Stimulated activated naive CD8-positive, alpha-beta T cell treated with anti-CD3 and anti-CD28 coated beads, Interleukin-15, Interleukin-2, amounts not matched to agents 100 U/mL and 50 U/mL, for 24 hours (primary cell): ENCODE measurements at regions not wholly inside any gene's neighbourhood (a gene's known extent, or its start where the extent isn't known, plus 50 kb on each side); places are given as distances from the start of the nearest gene placed in this dataset.

ENCODE experiments used
- ATAC-seq: fragments of 150-1000 bp; cut with Tn5 transposase; one replicate; pipeline ENCODE4 v1.10.0; 2021
- DNase-seq: peaks from one replicate; pipeline ENCODE4 v3.0.0; 2021

DNA sequence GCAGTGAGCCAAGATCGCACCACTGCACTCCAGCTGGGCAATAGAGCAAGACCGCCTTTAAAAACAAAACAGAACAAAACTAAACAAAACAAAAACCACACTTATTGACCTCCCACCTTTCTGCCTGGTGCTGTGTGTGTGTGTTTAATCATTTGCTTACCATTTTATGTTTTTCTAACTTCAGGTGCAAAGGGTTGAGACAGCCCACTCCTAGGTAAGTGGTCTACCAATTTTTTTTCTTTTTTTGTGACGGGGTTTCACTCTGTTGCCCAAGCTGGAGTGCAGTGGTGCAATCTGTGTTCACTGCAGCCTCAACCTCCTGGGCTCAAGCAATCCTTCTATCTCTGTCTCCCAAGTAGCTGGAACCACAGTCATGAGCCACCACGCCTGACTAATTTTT is 65.8 kb downstream of the SALL1 start:
- no peak for ATAC-seq
- DNase-seq: no peak

DNA sequence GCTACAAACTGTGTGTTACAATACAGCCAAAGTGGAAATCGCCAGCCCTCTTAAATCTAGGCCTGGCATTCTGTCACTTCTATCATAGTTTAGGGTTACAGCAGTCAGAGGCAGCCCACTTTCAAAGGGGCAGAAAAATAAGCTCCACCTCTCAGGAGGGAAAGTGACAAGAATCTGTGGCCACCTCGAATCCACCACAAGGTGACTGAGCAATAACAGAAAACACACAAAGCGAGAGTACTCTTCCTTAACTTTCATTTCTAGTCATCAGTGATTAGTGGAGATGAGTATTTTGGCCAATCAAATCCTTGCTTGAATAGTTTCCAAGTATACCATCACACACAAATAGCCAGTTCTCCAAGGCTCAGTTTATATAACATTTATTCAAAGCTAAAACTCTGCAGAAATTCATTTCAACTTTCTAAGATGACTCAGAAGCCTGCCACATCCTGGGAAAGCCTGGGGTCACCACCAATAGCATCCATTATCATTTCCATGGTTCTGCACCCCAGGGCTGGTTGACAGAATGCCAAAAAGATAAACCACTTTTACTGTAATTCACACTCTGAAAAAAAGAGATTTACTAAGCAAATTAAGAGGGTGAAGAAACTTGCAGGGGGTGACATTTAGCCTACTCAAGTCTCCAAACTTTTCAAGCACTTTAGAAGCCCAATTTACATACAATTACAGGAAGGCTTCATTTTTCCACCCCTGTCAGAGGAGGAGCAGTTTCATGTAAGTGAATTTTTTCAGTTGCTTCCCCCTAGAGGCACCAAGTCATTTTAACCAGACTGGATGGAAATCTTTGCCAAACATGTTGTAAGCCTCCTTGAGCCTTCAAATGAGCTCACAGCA is 66.8 kb downstream of the SALL1 start:
- ATAC-seq: no peak

DNA sequence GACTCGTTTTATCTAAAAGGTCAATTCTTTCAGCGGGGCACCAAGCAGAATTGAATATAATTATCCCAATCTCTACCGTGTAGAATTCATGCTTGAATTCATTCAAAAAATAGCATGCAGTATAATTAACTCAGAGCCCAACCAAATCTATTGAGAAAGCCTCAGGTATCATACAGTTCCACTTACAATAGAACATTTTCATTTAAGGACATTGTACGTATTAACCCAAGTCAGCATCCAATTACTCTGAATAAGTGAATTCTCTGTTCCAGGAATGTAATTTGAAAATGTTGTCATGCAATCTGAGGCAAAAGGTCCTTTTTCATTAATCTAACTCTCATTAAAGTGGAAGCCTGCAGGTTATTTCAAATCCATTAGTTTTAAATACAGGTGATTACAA is 78.5 kb downstream of the SALL1 start:
- ATAC-seq (no peak), DNase-seq (no peak)

More for the DNA sequence above, 66.8 kb downstream of the SALL1 start:
- no peak for DNase-seq

DNA sequence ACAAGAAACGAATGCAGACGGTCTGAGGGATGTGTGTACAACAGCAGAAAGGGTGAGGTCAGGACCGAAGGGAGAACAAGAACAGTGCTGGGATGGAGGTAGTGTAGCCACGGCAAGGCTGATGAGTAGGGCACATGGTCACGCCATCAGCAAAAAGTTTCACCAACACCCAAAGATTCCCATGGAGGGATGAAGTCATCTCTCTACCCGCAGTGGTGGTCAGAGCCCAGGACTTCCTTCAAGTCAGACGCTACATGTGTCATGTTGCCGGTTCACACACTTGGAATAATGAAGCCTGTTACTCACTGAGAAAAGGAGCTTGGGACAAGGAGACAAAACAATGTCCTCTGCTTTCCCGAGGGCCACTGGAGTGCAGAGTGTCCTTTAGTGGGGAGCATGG is 79.7 kb downstream of the SALL1 start:
- DNase-seq (no peak), ATAC-seq (no peak)

DNA sequence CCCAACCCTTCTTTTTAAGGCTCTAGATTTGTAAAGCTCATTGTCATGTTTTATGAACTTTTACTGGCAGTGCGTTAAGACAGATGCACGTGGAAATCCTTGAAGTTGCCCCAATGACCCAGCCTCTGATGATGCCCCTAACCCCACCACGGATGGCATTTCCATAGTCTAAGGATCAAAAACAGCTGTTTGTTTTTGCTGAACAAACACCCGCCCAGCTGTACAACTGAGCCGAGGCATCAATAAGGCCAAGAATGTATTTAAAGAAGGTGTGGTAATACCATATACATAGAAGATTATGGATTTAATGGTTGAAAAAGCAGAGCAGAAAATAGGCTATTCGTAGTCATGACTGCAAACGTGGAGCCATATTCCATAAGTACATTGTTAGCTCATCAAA is 83.7 kb downstream of the SALL1 start:
- ATAC-seq (no peak), DNase-seq (no peak)

DNA sequence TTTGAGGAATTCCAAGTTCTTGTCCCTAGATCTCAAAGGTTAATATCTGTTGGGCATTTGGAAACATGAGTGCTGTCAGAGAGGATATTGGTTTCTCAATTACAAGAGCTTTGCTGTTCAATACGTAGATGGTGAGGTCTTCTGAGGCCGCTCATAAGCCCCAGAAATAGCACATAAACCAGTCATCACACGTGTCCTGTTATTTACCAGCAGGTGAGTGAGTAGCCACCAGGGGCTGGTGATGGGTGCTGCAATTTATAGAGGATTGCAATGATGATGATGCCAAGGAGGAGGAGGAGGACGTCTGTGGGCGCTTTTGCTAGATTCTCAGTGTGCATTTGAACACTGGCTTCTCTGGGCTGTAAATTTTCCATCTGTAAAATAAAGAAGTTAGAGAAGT is 89.0 kb downstream of the SALL1 start:
- DNase-seq (no peak), ATAC-seq (no peak)

DNA sequence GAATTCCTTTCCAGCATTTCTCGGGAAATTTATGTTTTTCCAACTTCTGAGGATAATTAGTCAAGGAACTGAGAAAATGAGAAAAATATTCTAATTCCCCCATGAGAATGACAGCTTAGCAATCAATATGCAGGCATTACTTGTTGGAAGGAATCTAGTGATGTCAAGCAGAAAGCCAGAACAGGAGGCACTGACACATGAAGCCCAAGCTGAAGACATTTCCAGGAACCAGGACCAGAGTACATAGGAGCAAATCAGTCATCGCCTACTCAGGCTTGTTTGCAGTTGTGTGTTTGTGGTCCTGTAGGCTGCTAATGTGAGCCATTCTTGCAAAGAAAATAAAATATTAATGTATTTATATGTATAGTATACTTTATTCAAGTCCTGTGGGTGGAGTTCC is 89.7 kb downstream of the SALL1 start:
- ATAC-seq (no peak), DNase-seq (no peak)

DNA sequence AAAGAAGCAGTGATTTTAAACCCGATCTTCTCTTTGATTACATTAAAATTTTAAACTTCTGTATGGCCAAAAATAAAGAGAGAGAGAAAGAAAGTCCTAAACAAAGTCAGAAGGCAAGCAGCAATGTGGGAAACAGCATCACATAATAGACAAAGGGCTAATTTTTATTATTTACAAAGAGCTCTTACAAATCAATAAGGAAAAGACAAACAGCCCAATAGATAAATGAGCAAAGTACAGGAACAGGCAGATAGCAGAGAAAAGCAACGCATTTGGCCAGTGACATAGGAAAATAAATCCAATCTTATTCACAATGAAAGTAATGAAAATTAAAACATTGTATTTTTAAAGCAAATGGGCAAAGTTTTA is 93.1 kb downstream of the SALL1 start:
- ATAC-seq: no peak
- DNase-seq: no peak

DNA sequence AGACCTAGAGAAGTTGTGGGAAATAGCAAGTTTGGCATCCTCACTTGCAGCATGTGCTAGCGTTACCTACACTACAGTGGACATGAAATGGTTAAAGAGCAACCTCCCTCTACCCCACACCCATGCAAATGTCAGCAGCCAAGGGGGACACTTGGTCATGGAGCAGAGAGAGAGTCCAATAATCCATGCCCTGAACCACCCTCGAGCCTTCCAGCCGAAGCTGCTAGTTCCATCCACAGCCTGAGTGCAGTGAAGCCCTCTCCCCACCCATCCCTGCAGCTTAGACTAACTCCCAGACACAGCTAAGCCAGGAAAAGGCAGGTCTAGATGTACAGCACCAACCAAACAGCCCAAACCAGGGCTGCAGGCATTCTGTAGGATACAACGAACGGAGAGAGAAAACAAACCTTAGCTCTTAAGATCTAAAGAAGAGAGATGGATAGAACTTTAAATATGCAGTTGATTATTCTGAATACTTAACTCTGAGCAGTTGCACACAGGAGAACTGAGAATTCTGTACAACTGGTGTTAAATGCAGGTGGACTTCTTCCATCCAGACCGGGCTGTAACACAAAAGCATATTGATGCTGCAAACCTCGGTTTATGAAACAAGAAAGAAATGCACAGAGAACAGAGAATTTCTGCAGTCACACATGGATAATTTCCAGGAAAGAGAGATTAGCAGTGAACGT is 93.8 kb downstream of the SALL1 start:
- DNase-seq (no peak), ATAC-seq (no peak)

DNA sequence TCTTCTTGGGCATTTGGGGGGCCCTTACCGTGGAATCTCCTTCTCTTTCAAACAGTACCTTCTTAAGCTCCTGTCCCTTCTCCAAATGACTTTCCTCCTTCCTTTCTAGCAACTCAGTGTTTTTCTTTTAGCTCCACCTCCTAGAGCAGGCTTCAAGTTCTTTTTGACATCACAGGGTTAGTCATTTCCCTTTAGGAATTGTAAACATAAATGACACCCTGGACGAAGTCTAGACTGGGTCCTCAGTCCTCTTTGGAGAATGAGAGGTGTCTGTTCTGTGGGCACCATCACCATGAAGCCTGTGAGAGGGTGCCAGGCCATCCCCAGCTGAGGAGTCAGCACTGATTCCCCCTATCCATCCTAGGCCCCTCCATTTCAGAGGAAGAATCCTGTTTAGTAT is 94.7 kb downstream of the SALL1 start:
- DNase-seq (no peak), ATAC-seq (no peak)

DNA sequence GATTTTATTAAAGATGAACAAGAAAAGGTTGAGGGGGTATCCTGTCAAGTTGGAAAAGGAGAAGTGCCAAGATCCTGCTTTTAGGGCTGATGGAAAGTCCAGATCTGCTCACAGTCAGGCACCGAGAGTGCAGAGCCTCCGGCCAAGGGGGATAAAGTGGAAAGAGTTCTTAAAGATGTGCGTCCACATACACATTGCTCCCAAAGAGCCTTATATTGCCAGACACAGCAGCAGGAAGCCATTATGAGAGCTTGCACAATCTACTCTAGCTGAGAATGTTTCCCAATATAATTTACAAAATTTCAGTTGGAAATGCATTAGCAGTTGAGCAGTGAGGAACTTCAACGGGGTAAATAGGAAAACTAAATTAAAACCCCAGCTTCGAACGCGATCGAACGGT is 95.6 kb downstream of the SALL1 start:
- no peak for DNase-seq
- no peak for ATAC-seq

DNA sequence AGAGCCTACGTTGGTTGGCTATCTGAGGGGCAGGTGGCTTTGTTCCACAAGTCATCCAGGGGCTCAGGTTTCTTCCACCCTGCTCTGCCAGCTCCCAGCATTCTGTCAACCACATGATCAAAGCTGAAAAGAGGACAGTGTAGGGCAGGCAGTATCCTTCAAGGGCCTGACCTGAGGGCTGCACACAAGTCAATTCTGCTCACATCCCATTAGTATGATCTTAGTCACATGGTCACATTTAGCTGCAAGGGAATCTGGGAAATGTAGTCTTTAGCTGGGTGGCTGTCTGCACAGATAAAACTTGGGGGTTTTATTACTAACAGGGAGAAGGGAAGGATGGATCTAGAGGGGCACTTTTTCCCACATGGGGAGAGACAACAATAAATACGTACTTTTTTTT is 97.3 kb downstream of the SALL1 start:
- DNase-seq (no peak), ATAC-seq (no peak)

DNA sequence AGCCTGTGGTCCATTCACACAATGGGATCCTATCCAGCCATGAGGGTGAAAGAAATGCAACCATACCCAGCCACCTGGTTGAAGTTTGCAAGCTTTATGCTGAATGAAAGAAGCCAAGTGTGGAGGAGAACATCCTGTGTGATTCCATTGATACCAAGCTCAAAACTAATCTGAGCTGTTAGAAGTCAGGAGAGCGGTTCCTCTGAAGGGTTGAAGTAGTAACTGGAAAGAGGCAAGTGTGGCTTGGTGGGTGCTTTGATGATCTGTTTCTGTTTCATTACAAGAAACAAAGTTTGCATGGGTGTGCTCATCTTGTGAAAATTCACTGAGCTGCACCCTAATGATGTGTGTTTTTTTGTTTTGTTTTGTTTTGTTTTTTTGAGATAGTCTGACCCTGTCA is 99.4 kb downstream of the SALL1 start:
- no peak for DNase-seq

DNA sequence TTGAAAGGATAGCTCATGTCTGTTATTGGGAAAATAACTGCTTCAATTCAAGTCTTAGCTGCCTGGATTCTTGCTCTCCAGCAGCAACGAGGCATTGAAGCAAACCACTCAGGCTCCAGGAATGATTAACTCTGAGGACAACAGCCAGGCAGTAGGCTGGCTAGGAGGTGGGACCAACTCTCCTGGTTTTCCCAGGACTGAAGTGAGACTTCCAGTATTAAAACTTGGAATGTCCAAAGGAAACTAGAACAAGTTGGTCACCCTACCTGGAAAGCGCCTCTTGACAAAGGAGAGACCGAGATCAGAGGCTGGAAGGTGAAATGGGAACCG is 100.7 kb downstream of the SALL1 start:
- ATAC-seq: no peak
- no peak for DNase-seq

More for the DNA sequence above, 99.4 kb downstream of the SALL1 start:
- no peak for ATAC-seq

DNA sequence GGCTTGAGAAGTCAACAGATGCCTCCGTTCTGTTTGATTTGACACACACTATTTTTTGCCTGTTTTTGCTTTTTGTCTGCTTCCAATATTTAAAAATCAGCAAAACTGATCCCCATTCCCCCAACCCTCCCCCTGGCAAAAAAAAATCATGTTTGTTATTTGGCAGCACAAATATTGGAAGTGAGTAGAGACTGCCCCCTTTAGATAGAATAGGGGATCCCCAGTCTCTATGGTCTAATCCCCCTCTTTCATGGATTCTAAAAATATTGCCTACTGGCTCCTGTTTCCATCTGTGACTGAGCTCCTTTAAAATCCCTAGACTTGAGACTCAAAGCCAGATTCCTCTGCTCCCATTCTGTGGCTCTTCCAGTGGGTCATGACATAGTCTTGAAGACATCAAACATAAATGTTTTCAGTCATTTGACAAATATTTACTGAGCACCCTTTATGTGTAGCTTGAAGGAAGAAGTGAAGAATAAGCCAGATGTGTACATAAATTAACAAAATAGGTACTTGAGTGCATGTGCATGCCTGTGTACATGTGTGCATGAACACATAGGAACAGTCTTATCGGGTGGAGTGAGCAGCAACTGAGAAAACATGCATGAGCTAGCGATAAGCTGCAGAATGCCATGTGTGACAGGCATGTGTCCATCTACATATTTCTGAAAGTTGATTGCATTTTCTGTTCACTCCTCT is 101.2 kb downstream of the SALL1 start:
- DNase-seq: no peak
- no peak for ATAC-seq

DNA sequence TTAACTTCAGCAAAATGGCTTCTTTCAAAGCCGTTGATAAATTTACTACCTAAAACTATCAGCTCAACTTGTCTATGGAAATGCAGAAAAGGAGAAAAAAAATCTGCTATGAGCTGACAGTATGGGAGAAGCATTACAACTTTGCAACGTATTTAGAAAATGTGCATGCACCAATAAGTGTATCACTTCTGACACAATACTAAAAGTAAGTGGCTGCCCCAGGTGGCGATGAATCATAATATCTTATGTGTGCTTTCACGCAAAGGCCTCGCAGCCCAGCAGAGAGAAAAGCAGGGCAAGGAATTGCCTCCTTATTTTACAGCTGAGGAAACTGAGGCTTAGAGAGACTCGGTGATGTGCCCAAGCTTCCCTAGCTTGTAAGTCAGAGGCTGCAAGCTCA is 101.8 kb downstream of the SALL1 start:
- DNase-seq (no peak), ATAC-seq (no peak)

DNA sequence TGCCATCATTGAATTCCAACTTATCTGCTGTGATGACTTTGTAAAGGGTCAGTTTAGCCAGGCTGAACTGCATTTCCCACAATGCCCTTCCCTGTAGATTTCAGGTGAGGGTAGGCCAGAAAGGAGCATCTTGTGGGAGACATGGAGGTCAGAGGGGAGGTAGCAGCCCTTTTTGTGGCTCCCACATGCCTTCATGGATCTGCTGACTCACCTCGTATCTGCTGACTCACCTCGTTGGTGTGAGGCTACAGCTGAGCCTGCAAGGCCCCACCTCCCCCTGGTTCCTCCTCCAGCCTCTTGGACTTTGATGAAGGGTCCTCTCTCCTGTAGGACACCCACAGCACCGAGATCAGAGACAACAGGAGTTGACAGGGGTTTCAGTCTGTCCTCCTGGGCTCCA is 102.5 kb downstream of the SALL1 start:
- DNase-seq: no peak
- no peak for ATAC-seq

DNA sequence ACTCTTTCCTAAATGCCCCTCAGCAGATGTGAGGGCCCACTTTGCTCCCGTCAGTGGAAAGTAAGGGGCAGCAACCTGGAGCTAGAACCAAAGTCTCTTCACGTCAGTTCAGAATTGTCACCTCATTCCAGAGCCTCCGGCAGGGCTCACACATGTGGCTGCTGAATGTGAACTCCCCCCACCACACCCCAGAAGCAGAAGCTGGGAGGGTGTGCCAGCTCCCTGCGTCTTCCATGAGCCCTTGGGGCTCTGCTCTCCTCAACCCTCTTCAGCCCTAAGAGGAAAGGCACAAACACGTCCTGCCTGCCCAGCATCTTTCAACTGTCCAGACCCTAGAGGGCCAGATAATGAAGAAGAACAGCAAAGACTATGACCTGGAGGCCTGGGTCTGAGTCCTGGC is 105.3 kb downstream of the SALL1 start:
- ATAC-seq: no peak
- no peak for DNase-seq

DNA sequence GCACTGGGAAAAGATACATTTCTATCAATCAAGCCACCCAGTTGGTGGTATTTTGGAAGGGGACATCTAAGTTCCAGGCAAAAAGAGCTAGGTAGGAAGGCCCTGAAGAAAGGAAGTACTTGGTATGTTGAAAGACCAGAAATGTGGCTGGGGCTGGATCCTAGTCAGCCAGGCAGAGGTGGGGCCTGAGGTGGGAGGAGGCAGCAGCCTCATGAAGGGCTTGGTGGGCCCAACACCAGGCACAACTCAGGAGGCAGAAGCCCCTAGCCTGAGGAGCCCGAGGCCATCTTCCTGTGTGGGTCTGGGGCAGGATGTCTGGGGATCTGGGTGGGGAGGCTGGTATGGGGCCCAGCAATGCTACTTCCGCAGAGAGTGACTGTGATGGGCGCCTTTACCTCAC is 105.9 kb downstream of the SALL1 start:
- DNase-seq (no peak), ATAC-seq (peak; percentile 23)

DNA sequence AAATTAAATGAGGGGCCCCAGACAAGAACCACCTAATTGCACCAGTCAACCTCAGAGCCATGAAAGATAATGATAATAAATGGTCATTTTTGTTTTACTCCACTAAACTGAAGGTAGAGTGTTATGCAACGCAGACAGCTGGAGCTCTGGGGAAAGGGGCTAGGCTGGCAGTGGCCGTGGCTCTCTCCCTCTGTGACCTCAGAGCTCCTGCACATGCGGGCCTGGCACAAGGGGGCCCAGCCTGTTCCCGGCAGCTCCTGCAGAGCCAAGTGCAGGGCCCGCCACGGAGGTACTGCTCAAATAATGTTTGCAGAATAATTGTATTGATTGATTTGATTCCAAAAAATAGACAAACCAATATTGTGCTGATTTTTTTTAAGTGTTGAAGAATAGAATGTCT is 109.5 kb downstream of the SALL1 start:
- no peak for DNase-seq
- no peak for ATAC-seq

DNA sequence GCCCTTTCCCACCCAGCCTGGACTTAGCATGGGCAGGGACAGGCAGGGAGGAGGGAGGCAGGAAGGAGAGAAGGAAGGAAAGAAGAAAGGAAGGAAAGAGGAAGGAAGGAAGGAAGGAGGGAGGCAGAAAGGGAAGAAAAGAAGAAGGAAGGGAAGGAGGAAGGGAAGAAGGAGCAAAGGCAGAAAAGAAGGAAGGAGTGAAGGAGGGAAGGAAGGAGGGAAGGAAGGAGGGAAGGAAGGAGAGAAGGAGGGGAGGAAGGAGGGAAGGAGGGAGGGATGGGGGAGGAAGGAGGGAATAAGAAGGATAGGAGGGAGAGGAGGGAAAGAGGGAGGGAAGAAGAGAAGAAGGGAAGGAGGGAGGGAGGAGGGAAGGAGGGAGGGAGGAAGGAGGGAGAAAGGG is 110.4 kb downstream of the SALL1 start:
- ATAC-seq (no peak), DNase-seq (no peak)

DNA sequence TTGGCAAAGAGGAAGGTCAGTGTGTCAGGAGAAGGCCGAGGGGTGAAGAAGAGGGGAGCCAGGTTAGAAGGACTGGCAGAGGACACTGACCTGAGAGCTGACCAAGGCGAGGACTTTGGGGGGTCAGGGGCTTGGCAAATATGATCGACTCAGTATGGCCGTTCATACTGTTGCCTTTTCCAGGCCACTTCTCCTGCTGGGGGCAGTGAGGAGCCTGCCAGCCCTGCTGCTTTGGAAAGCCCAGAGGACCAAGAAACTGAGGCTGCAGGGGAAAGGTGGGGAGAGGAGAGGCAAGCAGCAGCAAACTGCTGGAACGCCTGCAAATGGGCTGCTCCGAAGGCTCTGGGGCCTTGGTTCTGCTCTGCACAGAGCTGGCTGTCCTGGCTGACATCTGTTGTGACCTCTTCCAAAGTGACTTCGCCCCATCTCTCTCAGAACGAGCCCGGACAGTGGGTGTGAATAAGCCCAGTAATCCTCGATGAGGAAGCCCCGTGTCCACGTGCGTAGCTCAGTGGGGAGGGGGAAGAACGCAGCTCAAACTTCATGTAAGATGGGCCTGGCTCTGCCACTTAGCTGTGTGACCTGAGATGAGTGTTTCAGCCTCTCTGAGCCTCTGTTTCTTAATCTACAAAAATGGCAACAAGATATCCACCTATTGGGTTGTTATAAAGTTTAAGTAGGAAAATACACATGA is 111.3 kb downstream of the SALL1 start:
- DNase-seq: no peak
- ATAC-seq: no peak

DNA sequence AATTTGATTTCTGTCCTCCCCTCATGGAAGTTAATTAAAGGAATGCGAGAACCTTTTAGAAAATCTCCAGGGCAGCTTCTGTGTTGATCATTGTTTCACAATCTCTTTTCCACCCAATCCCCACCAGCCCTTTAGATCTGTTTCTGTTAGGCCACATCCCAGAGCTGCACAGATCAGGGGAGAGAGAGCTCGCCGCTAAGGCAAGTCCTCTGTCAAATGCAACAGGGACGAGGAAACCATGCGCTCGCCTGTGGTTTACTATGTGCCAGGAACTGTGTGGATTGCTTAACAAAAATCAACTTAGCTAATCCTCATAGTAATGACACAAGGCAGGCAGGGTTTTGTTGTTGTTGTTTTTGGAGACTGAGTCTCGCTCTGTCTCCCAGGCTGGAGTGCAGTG is 115.4 kb downstream of the SALL1 start:
- DNase-seq (no peak), ATAC-seq (no peak)
